22Rv1 (cell line): ENCODE measurements at regions not wholly inside any gene's neighbourhood (a gene's known extent, or its start where the extent isn't known, plus 50 kb on each side); places are given as distances from the start of the nearest gene placed in this dataset.

ENCODE experiments used
- ZFX ChIP-seq: fragments of 450-650 bp; IDR thresholded peaks from 2 replicates; pipeline ENCODE4 v1.6.1; 2017; ENCODE audit warnings: antibody characterized with exemption, borderline replicate concordance
- TF ChIP-seq, protein P1 (sequence below): fragments of 450-650 bp; IDR thresholded peaks from 2 replicates; pipeline ENCODE4 v1.5.1; 2017; ENCODE audit warnings: mild to moderate bottlenecking

DNA sequence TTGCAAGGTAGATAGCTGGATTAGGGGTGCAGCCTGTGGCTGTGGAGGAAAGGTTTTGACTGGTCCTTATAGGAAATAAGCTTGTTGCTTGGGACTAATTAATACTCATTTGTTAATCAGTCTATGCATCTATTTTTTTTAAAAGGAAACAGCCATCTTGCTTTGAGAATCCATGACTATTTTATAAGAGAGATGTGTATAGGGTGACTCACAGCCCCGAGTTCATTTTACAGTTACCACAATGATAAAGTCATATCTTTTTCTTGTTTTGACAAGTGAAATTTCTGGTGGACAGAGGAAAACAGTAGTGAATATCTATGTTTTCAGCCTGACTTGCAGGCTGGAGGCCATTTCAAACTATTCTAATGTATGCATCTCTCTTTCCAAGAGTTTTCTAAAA, 193.5 kb upstream of the CCDC68 start:
- TF ChIP-seq, protein P1, sequence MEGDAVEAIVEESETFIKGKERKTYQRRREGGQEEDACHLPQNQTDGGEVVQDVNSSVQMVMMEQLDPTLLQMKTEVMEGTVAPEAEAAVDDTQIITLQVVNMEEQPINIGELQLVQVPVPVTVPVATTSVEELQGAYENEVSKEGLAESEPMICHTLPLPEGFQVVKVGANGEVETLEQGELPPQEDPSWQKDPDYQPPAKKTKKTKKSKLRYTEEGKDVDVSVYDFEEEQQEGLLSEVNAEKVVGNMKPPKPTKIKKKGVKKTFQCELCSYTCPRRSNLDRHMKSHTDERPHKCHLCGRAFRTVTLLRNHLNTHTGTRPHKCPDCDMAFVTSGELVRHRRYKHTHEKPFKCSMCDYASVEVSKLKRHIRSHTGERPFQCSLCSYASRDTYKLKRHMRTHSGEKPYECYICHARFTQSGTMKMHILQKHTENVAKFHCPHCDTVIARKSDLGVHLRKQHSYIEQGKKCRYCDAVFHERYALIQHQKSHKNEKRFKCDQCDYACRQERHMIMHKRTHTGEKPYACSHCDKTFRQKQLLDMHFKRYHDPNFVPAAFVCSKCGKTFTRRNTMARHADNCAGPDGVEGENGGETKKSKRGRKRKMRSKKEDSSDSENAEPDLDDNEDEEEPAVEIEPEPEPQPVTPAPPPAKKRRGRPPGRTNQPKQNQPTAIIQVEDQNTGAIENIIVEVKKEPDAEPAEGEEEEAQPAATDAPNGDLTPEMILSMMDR: no peak
- TF ChIP-seq ZFX: no peak
